Keratinocyte (primary cell): ENCODE measurements at regions not wholly inside any gene's neighbourhood (a gene's known extent, or its start where the extent isn't known, plus 50 kb on each side); places are given as distances from the start of the nearest gene placed in this dataset.

ENCODE experiments used
- DNase-seq: peaks from one replicate; pipeline ENCODE4 v3.0.0-alpha.2; 2011; ENCODE audit warnings: low read depth, missing footprints, low spot score
- FAIRE-seq: peaks from 2 replicates; lab custom pipeline; 2011; peaks lifted over from hg19 to GRCh38; lab: Jason Lieb, UNC
- H2AFZ ChIP-seq: 2 replicates; pipeline ENCODE4 v1.6.0; 2012; ENCODE audit warnings: low read length, control low read depth, inconsistent platforms; ENCODE audit not compliant: control insufficient read depth
- H3K27ac ChIP-seq: 2 replicates; pipeline ENCODE4 v1.5.1; 2011; ENCODE audit warnings: low read length; ENCODE audit not compliant: control insufficient read depth, insufficient read depth
- H3K27me3 ChIP-seq: 3 replicates; pipeline ENCODE4 v1.6.0; 2011; ENCODE audit warnings: low read length; ENCODE audit not compliant: control insufficient read depth, insufficient read depth; ENCODE audit errors: extremely low read depth
- H3K36me3 ChIP-seq, 2 experiments: 2 replicates in 1 of 2; 3 replicates in 1 of 2; pipeline ENCODE4 v1.5.1; 2011; ENCODE audit warnings: low read length in 2 of 2, mild to moderate bottlenecking in 1 of 2; ENCODE audit not compliant: control insufficient read depth in 2 of 2, insufficient read depth in 2 of 2; ENCODE audit errors: extremely low read depth in 1 of 2
- H3K4me1 ChIP-seq: 3 replicates; pipeline ENCODE4 v1.5.1; 2011; ENCODE audit warnings: low read length; ENCODE audit not compliant: control insufficient read depth, insufficient read depth; ENCODE audit errors: extremely low read depth
- H3K4me2 ChIP-seq: 3 replicates; pipeline ENCODE4 v1.6.0; 2011; ENCODE audit warnings: low read depth, low read length; ENCODE audit not compliant: control insufficient read depth, insufficient read depth; ENCODE audit errors: extremely low read depth
- H3K4me3 ChIP-seq, 3 experiments: fragments of 200-600 bp in 1 of 3; sonication (generic) in 1 of 3; 2 replicates in 2 of 3; 3 replicates in 1 of 3; pipeline ENCODE4 v1.5.1; 2011 to 2016; ENCODE audit warnings: low read length in 3 of 3, mild to moderate bottlenecking in 3 of 3, control low read depth in 2 of 3, inconsistent platforms in 1 of 3, low read depth in 1 of 3, mixed read lengths in 1 of 3, mixed run types in 1 of 3, moderate library complexity in 1 of 3; ENCODE audit not compliant: control insufficient read depth in 2 of 3, insufficient read depth in 2 of 3; ENCODE audit errors: extremely low read depth in 1 of 3
- H3K79me2 ChIP-seq: 2 replicates; pipeline ENCODE4 v1.6.0; 2012; ENCODE audit warnings: low read length; ENCODE audit not compliant: control insufficient read depth, insufficient read depth
- H3K9ac ChIP-seq: 3 replicates; pipeline ENCODE4 v1.6.0; 2011; ENCODE audit warnings: low read length; ENCODE audit not compliant: control insufficient read depth, insufficient read depth; ENCODE audit errors: extremely low read depth
- H3K9me1 ChIP-seq: 3 replicates; pipeline ENCODE4 v1.6.0; 2011; ENCODE audit warnings: low read length; ENCODE audit not compliant: control insufficient read depth, insufficient read depth; ENCODE audit errors: extremely low read depth
- H3K9me3 ChIP-seq: 2 replicates; pipeline ENCODE4 v1.5.1; 2012; ENCODE audit warnings: low read depth, low read length; ENCODE audit not compliant: control insufficient read depth
- H4K20me1 ChIP-seq: 3 replicates; pipeline ENCODE4 v1.6.0; 2011; ENCODE audit warnings: low read length; ENCODE audit not compliant: control insufficient read depth, insufficient read depth; ENCODE audit errors: extremely low read depth
- CTCF ChIP-seq, 3 experiments: IDR thresholded peaks in 1 of 3; conservative IDR thresholded peaks in 1 of 3; optimal IDR thresholded peaks in 1 of 3; 2 replicates in 2 of 3; 3 replicates in 1 of 3; pipeline versions ENCODE3 to v1.5.1; 2011; ENCODE audit warnings: low read length in 3 of 3, mild to moderate bottlenecking in 3 of 3, moderate library complexity in 2 of 3, control low read depth in 1 of 3, inconsistent platforms in 1 of 3; ENCODE audit not compliant: insufficient read depth in 2 of 3; ENCODE audit errors: extremely low read depth in 1 of 3
- EZH2 ChIP-seq: IDR thresholded peaks from one replicate; pipeline ENCODE4 v1.6.1; 2012; ENCODE audit warnings: inconsistent platforms, mild to moderate bottlenecking, low read length, moderate library complexity
- dilution Hi-C: fragments of 300-500 bp; cut with MboI; formaldehyde crosslinking; loops from one replicate; pipeline ENCODE4 v1.7.0; 2020; ENCODE audit warnings: low sequenced_read_pairs; ENCODE audit not compliant: extremely low pct_ligation_motif_present

- no peak for TF ChIP-seq EZH2
- TF ChIP-seq CTCF (optimal IDR thresholded peaks at IDR 0.05 in 1 of 3, IDR thresholded peaks at IDR 0.05 in 1 of 3, conservative IDR thresholded peaks at IDR 0.05 in 1 of 3; ENCODE audit: extremely low read depth in 1 of 3, insufficient read depth in 2 of 3, low read length in 3 of 3): no peak
- no peaks in the 10 kb centered on the region for H3K9me3 ChIP-seq
- H3K4me2 ChIP-seq: no peak overlapping the region
- H3K27ac ChIP-seq: no peak overlapping the region
- H3K4me3 ChIP-seq: no peak overlapping the region
- no peak overlapping the region for H2AFZ ChIP-seq
- H3K9ac ChIP-seq: no peak overlapping the region
- peaks cover 17% of the 10 kb centered on the region for H3K4me1 ChIP-seq
- FAIRE-seq: no peak
- no peaks in the 10 kb centered on the region for H3K27me3 ChIP-seq
- no peaks in the 10 kb centered on the region for H3K79me2 ChIP-seq
- H4K20me1 ChIP-seq: no peaks in the 10 kb centered on the region
- dilution Hi-C loops: no loop called here
- no peaks in the 10 kb centered on the region for H3K9me1 ChIP-seq
- no peaks in the 10 kb centered on the region for H3K36me3 ChIP-seq
- DNase-seq: no peak
Measured at GRCh38 chr12:4027412-4027811, 154.2 kb upstream of the PARP11 start.

- FAIRE-seq (no peak), DNase-seq (no peak)
- Histone ChIP-seq H3K36me3 (no peaks in the 10 kb centered on the region), H2AFZ (no peak overlapping the region), H3K27ac (no peak overlapping the region), H3K9me3 (no peaks in the 10 kb centered on the region), H3K4me2 (no peak overlapping the region), H3K79me2 (no peaks in the 10 kb centered on the region), H3K4me1 (peaks cover 8% of the 10 kb centered on the region), H4K20me1 (no peaks in the 10 kb centered on the region), H3K4me3 (no peak overlapping the region), H3K27me3 (no peaks in the 10 kb centered on the region), H3K9ac (no peak overlapping the region), H3K9me1 (no peaks in the 10 kb centered on the region)
- dilution Hi-C loops: no loop called here
- TF ChIP-seq EZH2: no peak
- TF ChIP-seq CTCF (optimal IDR thresholded peaks at IDR 0.05 in 1 of 3, IDR thresholded peaks at IDR 0.05 in 1 of 3, conservative IDR thresholded peaks at IDR 0.05 in 1 of 3; ENCODE audit: extremely low read depth in 1 of 3, insufficient read depth in 2 of 3, low read length in 3 of 3): no peak
Measured at GRCh38 chr12:4026517-4026916, 153.3 kb upstream of the PARP11 start.
